ENCODE measurements at regions not wholly inside any gene's neighbourhood (a gene's known extent, or its start where the extent isn't known, plus 50 kb on each side); places are given as distances from the start of the nearest gene placed in this dataset.
"Not testable (repeated sequence)": the region's sequence is repeated elsewhere in the genome, so short reads cannot be mapped to it uniquely, and the experiment has no call there.

DNA sequence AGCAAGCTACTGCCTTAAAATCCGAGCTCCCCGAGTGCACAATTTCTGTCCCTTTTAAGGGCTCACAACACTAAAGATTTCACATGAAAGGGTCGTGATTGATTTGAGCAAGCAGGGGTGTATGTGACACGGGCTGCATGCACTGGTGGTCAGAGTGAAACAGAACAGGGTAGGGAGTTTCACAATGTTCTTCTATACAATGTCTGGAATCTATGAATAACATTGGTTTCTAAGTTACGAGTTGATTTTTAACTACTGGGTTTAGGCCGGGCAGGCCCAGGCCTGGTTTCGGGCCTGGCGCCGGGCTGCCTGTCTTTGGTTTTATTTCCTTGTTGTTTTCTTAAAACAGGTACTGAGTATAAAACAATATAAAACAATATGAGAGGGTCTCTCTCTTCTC lies 199.9 kb upstream of the CHORDC1 start:
- DNase-seq (ENCODE audit: low spot score), result not testable (repeated sequence)

DNA sequence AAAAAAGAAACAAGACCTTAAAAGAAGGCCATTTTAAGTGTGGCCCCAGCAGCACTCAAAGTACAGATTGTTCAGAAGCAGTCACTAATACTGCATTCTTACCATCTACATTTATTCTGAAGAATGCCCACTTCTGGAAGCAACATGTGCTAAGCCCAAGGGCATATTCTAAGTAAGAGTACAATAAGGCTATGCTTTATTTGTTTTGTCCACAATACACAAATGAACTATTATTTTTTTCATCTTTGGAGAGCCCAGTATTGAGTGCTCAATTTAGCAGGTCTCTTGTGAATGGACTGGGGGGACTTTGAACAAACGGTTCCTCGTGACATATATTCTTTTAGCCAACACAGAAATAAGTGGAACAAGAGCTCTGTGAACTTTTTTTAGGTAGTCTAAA lies 191.4 kb upstream of the CHORDC1 start:
- no peak for DNase-seq (ENCODE audit: low spot score)

DNA sequence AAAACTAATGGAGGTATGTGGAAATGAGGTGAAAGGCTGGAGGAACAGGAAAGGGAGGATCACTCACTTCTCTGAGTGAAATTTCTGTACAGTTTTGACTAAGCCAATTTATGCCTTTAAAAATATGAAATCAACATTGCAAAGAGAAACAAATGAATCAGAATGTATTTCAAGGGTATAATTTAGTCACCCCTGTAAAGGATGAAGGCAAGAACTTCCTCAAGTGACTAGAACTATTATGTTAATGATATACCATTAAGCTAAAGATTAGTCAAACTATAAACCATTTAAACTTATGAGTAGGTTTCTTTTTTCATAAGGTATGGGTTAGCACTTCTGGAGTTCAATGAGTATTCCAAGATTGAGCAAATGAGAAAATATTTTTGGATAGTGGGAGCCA lies 184.5 kb upstream of the CHORDC1 start:
- DNase-seq (ENCODE audit: low spot score), result no peak

DNA sequence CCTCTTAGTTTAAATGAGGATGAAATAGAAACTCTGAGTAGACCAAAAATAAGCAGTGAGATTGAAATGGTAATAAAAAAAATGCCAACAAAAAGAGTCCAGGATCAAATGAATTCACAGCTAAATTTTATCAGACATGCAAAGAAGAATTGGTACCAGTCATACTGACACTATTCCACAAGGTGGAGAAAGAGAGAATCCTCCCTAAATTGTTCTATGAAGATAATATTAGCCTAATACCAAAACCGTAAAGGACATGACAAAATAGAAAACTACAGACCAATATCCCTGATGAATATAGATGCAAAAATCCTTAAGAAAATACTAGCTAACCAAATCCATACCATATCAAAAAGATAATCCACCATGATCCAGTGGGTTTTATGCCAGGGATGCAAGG lies 169.8 kb upstream of the CHORDC1 start:
- no peak for DNase-seq (ENCODE audit: low spot score)

DNA sequence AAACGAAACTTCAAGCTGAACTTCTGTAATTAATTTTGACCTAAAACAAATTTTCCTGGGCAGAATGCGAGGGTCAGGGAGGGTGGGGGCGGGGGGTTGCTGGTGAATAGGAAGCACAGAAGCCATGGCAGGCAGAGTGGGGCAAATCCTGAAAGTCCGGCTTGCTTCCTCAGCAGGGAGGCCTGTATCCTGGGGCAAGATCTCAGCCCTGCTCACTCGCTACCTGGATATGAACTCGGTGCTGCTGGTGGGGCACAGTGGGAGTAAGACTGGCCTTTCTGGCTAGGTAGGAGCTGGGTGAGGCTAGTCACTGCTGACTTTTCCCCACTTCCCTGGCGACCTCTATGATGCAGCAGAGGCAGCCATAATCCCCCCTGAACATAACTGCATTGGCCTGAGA lies 168.9 kb upstream of the CHORDC1 start:
- DNase-seq (ENCODE audit: low spot score), result no peak

DNA sequence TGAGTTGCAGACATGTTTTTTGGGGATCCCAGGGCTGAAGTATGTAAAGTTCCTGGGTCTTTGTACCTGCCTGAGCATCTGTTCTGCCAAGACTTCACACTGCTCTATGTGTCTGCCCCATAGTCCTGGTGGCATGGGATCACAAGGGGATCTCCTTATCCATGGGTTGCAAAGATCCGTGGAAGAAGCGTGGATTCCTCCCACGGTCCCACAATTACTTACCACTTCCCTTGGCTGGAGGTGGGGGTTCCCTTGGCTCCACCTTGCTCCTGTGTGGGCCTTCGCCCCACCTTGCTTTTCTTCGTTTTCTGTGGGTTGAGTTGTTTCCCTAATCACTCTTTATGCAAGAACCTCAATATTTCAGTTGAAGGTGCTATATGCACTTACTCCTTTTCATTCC lies 157.4 kb upstream of the CHORDC1 start:
- DNase-seq (ENCODE audit: low spot score), result no peak

DNA sequence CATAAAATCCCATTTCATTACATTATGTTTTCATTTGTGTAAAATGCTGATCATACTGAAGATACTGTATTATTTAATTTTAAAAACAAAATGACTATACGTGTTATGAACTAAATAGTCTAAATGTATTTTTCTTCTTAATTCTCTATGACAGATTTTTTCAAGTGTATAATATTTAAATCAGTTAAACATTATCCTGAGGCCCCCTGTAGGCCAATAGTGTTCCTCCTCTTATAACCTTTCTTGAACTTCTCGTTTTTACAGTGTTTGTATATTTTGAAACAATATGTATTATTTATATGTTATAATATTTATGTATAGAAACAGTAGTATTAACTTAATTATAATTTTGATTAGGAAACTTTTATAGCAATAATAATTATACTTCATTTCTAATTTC lies 151.1 kb upstream of the CHORDC1 start:
- no peak for DNase-seq (ENCODE audit: low spot score)

DNA sequence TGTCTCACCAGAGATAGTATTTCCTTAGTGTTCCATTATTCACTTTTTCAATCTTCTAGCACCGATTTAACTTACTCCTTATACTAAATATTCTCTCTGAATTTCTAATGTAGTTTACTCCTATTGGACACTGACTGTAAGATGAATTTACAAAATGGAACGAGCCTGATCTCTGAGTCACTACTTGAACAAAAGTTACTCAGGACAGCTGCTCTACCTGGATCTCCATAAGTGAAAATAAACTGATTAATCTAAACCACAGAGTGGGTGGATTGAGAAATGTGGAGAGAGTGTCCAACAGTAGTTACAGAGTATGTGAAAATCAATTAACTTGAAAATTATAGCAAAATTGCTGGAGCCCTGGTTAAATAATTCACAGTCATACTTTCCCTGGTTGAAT lies 141.7 kb upstream of the CHORDC1 start:
- no peak for DNase-seq (ENCODE audit: low spot score)

DNA sequence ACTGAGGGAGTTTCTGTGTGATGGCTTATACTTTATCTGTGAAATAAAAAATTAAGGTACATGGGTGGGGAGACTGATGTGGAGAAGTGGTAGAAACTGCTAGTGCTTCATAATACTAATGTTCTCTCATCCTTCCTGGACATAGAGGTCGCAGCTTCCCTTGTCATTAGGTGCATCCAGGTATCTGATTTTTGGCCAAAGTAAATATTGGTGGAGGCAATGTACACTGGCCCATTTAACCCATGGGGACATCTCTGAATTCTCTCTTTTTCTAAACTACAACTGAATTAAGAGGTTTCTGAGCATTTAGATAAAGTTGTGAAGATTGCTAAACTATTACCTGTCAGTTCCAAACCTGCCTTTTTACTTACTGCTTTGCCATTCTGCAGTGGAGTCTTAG lies 140.9 kb upstream of the CHORDC1 start:
- DNase-seq (ENCODE audit: low spot score), result no peak

DNA sequence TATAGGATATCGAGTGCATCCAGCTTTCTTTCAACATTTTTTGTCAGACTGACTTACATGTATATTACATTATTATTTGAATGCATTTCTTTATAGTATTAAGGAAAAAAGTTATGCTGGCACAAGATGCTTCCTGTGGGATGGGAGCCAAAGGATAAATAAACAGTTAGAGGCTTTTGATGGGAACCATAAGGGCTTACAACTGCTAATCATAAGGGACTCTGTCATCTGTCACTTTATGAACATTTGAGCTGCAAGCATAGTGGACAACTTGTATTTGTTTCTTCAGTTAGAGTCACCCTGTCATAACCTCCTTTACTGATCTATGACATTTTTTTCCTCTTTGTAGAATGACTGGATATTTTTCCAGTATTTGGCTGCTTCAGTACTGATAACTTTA lies 132.4 kb upstream of the CHORDC1 start:
- DNase-seq (ENCODE audit: low spot score), result no peak

DNA sequence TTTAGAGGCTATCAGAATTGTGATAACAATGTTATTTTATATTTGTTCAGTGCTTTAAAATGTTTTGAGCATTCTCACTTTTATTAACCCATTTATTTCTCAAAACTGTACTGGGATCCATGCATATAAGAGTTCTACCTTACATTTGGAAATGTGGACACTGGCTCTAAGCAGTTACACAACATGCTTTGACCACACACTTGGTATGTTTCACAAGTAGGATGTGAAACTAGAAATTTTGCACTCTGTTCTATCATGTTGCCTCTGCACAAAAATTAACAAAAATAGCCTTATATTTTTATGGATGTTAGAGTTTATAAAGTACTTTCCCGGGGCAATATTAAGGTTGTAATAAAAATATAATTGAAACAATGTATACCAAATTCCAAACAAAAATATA lies 126.9 kb upstream of the CHORDC1 start:
- no peak for DNase-seq (ENCODE audit: low spot score)

DNA sequence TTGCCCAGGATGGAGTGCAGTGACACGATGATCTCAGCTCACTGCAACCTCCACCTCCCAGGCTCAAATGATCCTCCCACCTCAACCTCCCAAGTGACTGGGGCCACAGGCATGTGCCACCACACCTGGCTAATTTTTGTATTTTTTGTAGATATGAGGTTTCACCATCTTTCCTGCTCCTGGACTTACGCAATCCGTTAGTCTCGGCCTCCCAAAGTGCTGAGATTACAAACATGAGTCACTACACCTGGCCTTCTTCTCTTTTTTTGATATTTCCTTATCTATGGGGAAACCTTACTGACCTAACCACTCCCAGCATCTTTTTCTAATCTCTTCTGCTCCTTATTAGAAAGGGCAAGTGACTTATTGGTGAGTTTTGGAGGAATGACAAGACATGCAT lies 121.7 kb upstream of the CHORDC1 start:
- DNase-seq (ENCODE audit: low spot score), result no peak

DNA sequence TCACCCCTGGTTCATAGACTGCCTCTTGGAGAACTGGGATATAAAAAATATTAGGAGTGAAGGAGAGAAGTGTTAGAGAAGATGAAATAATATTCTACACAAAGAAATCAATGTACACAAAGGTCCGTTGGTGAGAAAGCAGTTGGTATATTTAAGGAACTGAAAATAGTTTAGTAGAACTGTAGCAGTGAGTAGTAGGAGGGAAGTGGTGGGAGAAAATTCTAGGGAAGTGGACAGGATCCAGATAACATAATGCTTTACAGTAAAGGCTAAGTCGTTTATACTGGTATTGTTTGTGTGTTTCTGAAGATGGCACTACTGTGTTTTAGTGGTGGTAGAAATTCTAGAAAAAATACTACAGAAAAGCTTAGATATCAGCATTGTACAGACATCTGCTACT lies 120.8 kb upstream of the CHORDC1 start:
- no peak for DNase-seq (ENCODE audit: low spot score)

DNA sequence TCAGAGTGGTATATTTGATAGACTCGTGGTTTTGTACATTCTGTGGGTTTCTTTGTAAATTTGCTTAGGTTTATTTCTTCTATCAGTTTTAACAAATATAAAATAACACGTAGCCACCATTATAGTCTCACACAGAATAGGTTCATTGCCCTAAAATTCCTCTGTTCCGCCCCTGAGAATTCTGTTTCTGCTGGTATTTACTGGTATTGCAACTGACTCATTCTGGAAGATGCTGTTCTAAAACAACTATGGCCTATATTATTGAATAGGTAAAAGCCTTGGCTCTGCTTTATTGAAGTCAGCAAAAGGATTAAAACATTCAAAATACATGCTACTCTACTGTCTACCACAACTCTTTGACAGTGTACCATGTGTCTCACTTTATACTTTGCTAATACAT lies 119.1 kb upstream of the CHORDC1 start:
- no peak for DNase-seq (ENCODE audit: low spot score)

DNA sequence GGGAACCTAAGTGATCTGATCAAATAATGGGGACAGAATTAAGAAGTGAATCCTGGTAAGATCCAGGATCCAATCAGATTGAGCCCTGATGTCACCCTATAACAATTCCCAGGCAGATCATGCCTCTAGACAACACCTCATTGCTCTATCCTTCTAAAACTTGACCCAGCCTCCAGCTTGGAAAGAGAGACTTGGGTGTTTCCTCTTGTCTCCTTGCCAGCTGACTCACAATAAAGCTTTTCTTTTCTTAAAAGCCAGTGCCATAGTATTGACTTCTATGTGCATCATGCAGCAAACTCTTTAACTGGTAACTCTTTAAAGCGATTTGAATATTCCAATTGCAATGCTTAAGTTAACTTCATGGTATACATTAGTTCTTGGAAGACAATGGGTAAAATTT lies 109.6 kb upstream of the CHORDC1 start:
- no peak for DNase-seq (ENCODE audit: low spot score)

DNA sequence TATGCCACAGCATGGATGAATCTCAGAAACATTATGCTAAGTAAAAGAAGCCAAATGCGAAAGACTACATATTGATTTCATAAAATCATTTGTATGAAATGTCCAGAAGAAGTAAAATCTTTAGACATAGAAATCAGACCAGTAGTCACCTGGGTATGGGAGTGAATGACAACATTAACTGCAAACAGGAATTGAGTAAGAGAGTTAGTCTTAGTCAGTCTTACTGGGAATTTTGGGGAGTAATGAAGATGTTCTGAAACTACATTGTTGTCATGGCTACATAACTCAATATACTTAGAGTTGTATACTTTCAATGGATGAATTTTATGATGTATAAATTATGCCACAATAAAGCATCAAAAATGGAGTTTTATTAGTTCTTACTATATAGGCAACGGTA lies 107.8 kb upstream of the CHORDC1 start:
- DNase-seq (ENCODE audit: low spot score), result no peak

DNA sequence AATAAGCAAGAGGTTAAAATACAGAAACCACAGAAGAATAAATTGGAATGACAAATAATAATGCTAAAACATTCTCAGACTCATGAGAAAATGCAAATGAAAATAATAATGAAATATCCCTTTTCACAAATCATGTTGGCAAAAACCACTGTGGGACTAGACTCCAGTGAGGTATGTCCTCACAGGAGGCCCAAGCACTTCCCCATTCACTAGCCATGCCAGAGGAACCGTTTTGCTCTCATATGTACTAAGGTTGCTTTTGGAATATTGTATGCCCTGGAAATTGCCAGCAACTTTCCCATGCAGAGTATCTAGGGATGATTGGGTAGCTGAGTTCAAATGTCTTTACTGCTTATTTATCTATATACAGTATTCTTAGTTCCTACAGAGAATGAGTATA lies 106.2 kb upstream of the CHORDC1 start:
- DNase-seq (ENCODE audit: low spot score), result no peak

DNA sequence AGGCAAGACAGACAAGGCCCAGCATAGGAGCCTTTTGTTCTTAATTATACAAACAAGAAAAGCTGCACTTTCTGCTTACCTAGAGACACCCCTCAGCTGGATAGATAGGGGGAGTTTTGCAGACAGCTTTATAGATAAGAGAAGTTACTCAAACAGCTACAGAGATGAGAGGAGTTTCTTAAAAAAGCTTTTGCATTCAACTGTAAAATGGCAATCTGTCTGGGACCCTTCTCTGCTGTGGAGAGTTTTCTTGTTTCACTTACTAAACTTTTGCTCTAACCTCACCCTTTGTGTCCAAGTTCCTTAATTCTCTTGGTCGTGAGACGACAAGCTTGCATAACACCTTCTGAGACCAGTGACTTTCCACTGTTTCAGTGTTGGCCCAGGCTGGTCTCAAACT lies 103.8 kb upstream of the CHORDC1 start:
- no peak for DNase-seq (ENCODE audit: low spot score)

DNA sequence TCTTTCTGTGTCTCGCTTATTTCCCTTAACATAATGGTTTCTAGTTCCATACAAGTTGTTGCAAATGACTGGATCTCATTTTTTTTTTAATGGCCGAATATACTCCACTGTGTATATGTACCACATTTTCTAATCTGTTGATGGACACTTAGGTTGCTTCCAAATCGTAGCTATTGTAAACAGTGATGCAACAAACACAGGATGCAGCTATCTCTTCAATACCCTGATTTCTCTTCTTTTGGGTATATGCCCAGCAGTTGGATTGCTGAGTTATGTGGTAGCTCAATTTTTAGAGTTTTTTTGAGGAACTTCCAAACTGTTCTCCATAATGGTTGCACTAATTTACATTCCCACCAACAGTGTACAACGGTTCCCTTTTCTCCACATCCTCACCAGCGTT lies 100.4 kb upstream of the CHORDC1 start:
- DNase-seq (ENCODE audit: low spot score), result no peak

DNA sequence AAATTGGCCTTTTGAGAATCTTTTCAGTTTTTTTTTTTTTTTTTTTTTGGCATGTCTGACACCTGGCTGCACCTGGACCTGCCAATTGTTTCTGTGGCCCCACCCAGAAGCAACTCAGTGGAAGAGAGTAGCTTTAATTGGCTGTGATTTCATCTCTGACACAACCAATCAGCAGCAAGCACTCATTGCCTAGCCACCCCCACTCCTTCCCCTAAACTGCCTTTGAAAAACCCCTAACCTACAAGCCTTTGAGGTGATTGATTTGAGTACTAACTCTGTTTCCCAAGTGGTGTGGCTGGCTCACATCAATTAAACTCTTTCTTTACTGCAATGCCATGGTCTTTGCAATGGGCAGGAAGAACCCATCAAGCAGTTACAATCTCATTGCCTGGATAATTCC lies 98.2 kb upstream of the CHORDC1 start:
- no peak for DNase-seq (ENCODE audit: low spot score)

DNA sequence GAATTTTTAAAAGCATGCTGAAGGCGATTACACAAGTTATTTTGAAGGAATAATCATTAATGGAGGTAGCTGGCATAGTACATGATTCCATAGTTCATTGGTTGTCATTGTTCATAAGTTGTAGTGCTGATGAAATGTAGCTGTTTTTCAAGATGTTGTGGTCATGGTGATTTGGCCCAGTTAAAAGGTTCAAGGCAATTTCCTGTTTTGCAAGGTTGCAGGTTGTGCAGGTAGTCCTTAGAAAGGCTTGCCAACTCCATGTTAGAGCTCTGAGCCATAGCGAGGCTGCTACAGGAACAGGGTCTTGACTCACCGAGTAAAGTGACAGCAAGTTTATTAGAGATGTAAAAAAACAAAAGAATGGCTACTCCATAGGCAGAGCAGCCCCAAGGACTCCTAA lies 95.8 kb upstream of the CHORDC1 start:
- no peak for DNase-seq (ENCODE audit: low spot score)

DNA sequence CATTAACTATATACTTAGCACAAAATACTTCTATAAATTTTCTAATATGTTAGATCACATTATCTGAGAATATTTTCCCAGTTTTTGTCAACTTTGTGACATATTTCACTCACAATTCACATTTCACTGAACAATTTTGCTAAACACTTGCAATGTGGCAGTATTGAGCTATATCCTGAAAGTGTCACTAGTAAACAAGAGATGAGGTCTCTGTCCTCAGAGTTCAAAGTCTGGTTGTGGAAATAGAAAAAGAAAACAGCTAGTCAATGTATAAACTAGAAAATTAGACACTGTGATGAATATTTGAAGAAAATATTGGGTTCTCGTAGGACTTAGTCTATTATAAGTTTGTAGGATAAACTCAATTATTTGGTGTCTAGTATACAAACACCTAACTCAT lies 87.4 kb upstream of the CHORDC1 start:
- no peak for DNase-seq (ENCODE audit: low spot score)

DNA sequence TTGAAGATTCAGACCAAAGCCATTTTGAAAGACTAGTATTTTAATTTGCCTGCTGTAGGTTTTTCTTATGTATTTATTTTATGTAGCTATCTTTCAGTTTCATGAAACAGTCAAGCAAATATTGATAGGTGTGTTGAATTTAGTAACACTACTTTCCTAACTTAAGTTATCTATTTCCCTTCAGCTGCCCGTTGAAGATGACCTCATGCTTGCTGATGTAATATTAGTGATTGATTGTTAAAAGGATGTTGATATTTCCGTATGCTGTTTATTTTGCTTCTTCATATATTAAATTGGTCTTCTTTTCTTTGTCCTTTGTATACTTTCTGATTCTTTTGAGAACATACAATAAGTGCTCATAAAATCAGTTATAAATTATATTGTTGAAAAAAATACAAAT lies 86.8 kb upstream of the CHORDC1 start:
- DNase-seq (ENCODE audit: low spot score), result no peak

DNA sequence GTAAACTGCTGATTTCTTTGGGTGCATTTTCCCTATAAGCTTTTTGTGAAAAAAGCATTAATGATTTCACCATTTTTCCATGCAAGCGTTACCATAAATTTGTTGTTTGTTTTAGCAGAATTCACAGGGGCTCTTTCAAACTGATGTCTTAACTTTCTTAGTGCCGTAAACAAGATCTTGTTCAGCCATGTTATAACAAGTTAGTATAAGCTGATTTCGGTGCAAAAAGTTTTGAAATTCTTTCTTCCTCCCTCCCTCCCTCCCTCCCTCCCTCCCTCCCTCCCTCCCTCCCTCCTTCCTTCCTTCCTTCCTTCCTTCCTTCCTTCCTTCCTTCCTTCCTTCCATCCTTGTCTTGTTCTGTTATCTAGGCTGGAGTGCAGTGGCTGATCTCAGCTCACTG lies 71.7 kb upstream of the CHORDC1 start:
- DNase-seq (ENCODE audit: low spot score), result no peak

DNA sequence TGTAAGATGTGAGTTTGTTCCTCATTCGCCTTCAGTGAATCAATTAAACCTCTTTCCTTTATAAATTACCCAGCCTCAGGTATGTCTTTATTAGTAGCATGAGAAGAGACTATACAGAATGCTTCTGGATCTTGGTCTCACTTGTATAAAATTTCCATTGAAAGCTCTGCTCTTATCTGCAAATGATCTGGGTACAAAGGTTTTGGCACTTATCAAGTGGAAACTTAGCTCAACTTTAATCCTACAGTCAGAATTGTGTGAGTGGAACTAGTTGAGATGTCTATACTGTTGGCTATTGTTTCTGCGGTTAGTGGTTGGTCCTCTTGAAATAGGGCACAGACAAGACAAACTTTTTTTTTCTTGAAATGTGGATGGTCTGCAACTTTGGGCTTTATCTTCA lies 71.2 kb upstream of the CHORDC1 start:
- DNase-seq (ENCODE audit: low spot score), result no peak
